PC-3 (cell line): ENCODE measurements at regions not wholly inside any gene's neighbourhood (a gene's known extent, or its start where the extent isn't known, plus 50 kb on each side); places are given as distances from the start of the nearest gene placed in this dataset.
A peak's percentile ranks its signal among the peaks of the same experiment; 100 is the strongest.

Experiments
- ATAC-seq: fragments of 200-7000 bp; cut with Tn5 transposase; 2 replicates; pipeline ENCODE4 v1.9.1; 2020; ENCODE audit warnings: mild to moderate bottlenecking, moderate library complexity
- BruUV-seq: library from RNA; stranded (reverse); fragments of 400-500 nt; replicated peaks from 2 replicates; lab custom pipeline; 2021; lab: Mats Ljungman, UMichigan
- CTCF ChIA-PET: fragments of 300-600 bp; sonication (Branson Sonifier 250); formaldehyde crosslinking; loops from one replicate; lab custom pipeline; 2022; ENCODE audit warnings: antibody characterized with exemption; lab: Charles Lee
- POLR2A ChIA-PET: fragments of 300-600 bp; sonication (Branson Sonifier 250); formaldehyde crosslinking; loops from one replicate; lab custom pipeline; 2022; ENCODE audit warnings: antibody characterized with exemption; ENCODE audit not compliant: unreplicated experiment; lab: Charles Lee
- DNase-seq: peaks from one replicate; pipeline ENCODE4 v3.0.0-alpha.2; 2015
- H2AFZ ChIP-seq: fragments of 300-600 bp; sonication (generic); 2 replicates; pipeline ENCODE4 v1.6.0; 2016; ENCODE audit warnings: antibody characterized with exemption, low read length
- H3F3A ChIP-seq: fragments of 300-600 bp; sonication (generic); one replicate; pipeline ENCODE4 v1.6.0; 2017; ENCODE audit warnings: antibody characterized with exemption, low read length, control low read depth, mild to moderate bottlenecking; ENCODE audit not compliant: unreplicated experiment
- H3K27ac ChIP-seq: fragments of 300-600 bp; sonication (generic); 2 replicates; pipeline ENCODE4 v1.5.1; 2016; ENCODE audit warnings: mild to moderate bottlenecking, low read length
- H3K27me3 ChIP-seq: fragments of 300-600 bp; sonication (generic); 2 replicates; pipeline ENCODE4 v1.6.1; 2016; ENCODE audit warnings: low read length, mixed read lengths
- H3K36me3 ChIP-seq: fragments of 300-600 bp; sonication (generic); 2 replicates; pipeline ENCODE4 v1.6.1; 2016; ENCODE audit warnings: low read depth, mixed run types, low read length, mixed read lengths
- H3K4me1 ChIP-seq: fragments of 300-600 bp; sonication (generic); 2 replicates; pipeline ENCODE4 v1.5.1; 2016; ENCODE audit warnings: low read length; ENCODE audit not compliant: insufficient read depth
- H3K4me2 ChIP-seq: fragments of 300-600 bp; sonication (generic); 2 replicates; pipeline ENCODE4 v1.6.0; 2016; ENCODE audit warnings: low read length
- H3K4me3 ChIP-seq: fragments of 300-600 bp; sonication (generic); 2 replicates; pipeline ENCODE4 v1.5.1; 2016; ENCODE audit warnings: mild to moderate bottlenecking, low read length, mixed read lengths
- H3K79me2 ChIP-seq: fragments of 300-600 bp; sonication (generic); 2 replicates; pipeline ENCODE4 v1.6.1; 2017; ENCODE audit warnings: low read length, mixed read lengths
- H3K9ac ChIP-seq: fragments of 300-600 bp; sonication (generic); 2 replicates; pipeline ENCODE4 v1.6.0; 2016; ENCODE audit warnings: mild to moderate bottlenecking, low read length
- H3K9me2 ChIP-seq: fragments of 300-600 bp; sonication (generic); replicated peaks from 2 replicates; pipeline ENCODE4 v1.6.1; 2016; ENCODE audit warnings: mixed run types, low read length, mixed read lengths
- H3K9me3 ChIP-seq: fragments of 300-600 bp; sonication (generic); 2 replicates; pipeline ENCODE4 v1.6.1; 2016; ENCODE audit warnings: low read length, mixed read lengths
- H4K20me1 ChIP-seq: fragments of 300-600 bp; sonication (generic); 2 replicates; pipeline ENCODE4 v1.6.1; 2016; ENCODE audit warnings: low read length, mixed read lengths
- EZH2 ChIP-seq: fragments of 300-600 bp; sonication (generic); IDR thresholded peaks from one replicate; pipeline ENCODE4 v1.6.1; 2017; ENCODE audit warnings: antibody characterized with exemption, mild to moderate bottlenecking, low read length; ENCODE audit not compliant: unreplicated experiment
- EZH2phosphoT487 ChIP-seq: fragments of 300-600 bp; sonication (generic); IDR thresholded peaks from 2 replicates; pipeline ENCODE4 v1.6.1; 2018; ENCODE audit warnings: mild to moderate bottlenecking, antibody characterized with exemption, low read length, borderline replicate concordance
- intact Hi-C: fragments of 100-400 bp; cut with micrococcal nuclease; formaldehyde crosslinking; loops from 2 replicates; pipeline ENCODE4 v1.9.0; 2023
- TF ChIP-seq, protein P1 (sequence below): fragments of 300-600 bp; sonication (generic); conservative IDR thresholded peaks from 2 replicates; pipeline ENCODE4 v1.5.1; 2017; ENCODE audit warnings: antibody characterized with exemption, low read depth, mild to moderate bottlenecking, low read length

- CTCF ChIA-PET, result no interaction called here
- Histone ChIP-seq H3K9me3 (no peaks in the 10 kb centered on the region), H3K4me3 (no peak overlapping the region), H3K9ac (no peak overlapping the region), H3K36me3 (no peaks in the 10 kb centered on the region), H2AFZ (no peak overlapping the region), H3K4me1 (no peaks in the 10 kb centered on the region), H3F3A (no peaks in the 10 kb centered on the region), H4K20me1 (no peaks in the 10 kb centered on the region), H3K9me2 (no peaks in the 10 kb centered on the region), H3K4me2 (no peak overlapping the region), H3K27ac (no peak overlapping the region), H3K27me3 (no peaks in the 10 kb centered on the region), H3K79me2 (no peaks in the 10 kb centered on the region)
- DNase-seq, result no peak
- no TSS peak for BruUV-seq
- TF ChIP-seq EZH2phosphoT487 (no peak), EZH2 (no peak)
- TF ChIP-seq, protein P1, sequence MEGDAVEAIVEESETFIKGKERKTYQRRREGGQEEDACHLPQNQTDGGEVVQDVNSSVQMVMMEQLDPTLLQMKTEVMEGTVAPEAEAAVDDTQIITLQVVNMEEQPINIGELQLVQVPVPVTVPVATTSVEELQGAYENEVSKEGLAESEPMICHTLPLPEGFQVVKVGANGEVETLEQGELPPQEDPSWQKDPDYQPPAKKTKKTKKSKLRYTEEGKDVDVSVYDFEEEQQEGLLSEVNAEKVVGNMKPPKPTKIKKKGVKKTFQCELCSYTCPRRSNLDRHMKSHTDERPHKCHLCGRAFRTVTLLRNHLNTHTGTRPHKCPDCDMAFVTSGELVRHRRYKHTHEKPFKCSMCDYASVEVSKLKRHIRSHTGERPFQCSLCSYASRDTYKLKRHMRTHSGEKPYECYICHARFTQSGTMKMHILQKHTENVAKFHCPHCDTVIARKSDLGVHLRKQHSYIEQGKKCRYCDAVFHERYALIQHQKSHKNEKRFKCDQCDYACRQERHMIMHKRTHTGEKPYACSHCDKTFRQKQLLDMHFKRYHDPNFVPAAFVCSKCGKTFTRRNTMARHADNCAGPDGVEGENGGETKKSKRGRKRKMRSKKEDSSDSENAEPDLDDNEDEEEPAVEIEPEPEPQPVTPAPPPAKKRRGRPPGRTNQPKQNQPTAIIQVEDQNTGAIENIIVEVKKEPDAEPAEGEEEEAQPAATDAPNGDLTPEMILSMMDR, result no peak
- POLR2A ChIA-PET, result no interaction called here
- intact Hi-C loops, result no loop called here
- ATAC-seq, result no peak
Observed at GRCh38 chr6:117761610-117762009, 86.3 kb downstream of the NUS1 start.

DNA sequence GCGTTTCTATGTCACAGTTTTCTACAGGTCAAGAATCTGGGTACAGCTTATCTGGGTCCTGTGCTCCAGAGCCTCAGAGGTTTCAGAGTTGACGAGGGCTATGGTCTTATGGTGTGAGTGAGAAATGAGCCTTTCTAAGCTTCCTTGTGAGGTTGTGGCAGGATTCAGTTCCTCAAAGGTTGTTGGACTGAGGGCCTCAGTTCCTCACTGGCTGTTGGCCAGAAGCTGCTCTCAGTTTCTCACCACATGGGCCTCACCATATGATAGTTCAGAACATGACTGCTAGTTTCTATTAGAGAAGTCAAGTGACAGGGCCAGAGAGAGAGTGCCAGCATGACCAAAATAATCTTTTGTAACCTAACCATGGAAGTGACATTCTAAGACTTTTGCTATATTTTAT lies 96.1 kb downstream of the NUS1 start:
- no peaks in the 10 kb centered on the region for H3K9me3 ChIP-seq
- no peak overlapping the region for H3K9ac ChIP-seq
- H3K4me3 ChIP-seq, result no peak overlapping the region
- no peak for DNase-seq
- no peaks in the 10 kb centered on the region for H4K20me1 ChIP-seq
- no peaks in the 10 kb centered on the region for H3K4me1 ChIP-seq
- H3K36me3 ChIP-seq, result no peaks in the 10 kb centered on the region
- CTCF ChIA-PET, result no interaction called here
- intact Hi-C loops, result no loop called here
- no peak overlapping the region for H2AFZ ChIP-seq
- H3F3A ChIP-seq, result no peaks in the 10 kb centered on the region
- no peak for TF ChIP-seq EZH2phosphoT487
- no peak for TF ChIP-seq EZH2
- TF ChIP-seq, protein P1, result no peak
- no peak for ATAC-seq
- H3K4me2 ChIP-seq, result no peak overlapping the region
- no TSS peak for BruUV-seq
- no peak overlapping the region for H3K27ac ChIP-seq
- H3K9me2 ChIP-seq, result no peaks in the 10 kb centered on the region
- H3K79me2 ChIP-seq, result no peaks in the 10 kb centered on the region
- H3K27me3 ChIP-seq, result peaks cover 13% of the 10 kb centered on the region
- POLR2A ChIA-PET, result no interaction called here

- Histone ChIP-seq H3K9me3 (no peaks in the 10 kb centered on the region), H3K79me2 (no peaks in the 10 kb centered on the region), H2AFZ (no peak overlapping the region), H3K27me3 (peaks cover 10% of the 10 kb centered on the region), H3K9me2 (no peaks in the 10 kb centered on the region), H3K4me3 (no peak overlapping the region), H4K20me1 (no peaks in the 10 kb centered on the region), H3K4me2 (no peak overlapping the region), H3K4me1 (no peaks in the 10 kb centered on the region), H3K9ac (no peak overlapping the region), H3F3A (no peaks in the 10 kb centered on the region), H3K27ac (no peak overlapping the region), H3K36me3 (no peaks in the 10 kb centered on the region)
- intact Hi-C loops, result no loop called here
- ChIA-PET CTCF (interaction anchor here (0.5 kb wide), 1 partner anchor 1433 kb away, joined by 7 read pairs; no protein-coding TSS in a partner anchor), POLR2A (no interaction called here)
- TF ChIP-seq, protein P1, result peak; percentile 41; the same call in 1 of the 2 replicates
- TF ChIP-seq EZH2, result no peak
- no TSS peak for BruUV-seq
- ATAC-seq (0 out of 2 replicates have a peak, but pooled peaks have one; percentile 37), DNase-seq (no peak)
Observed at GRCh38 chr6:117776441-117776840, 101.2 kb downstream of the NUS1 start.
